NCI-H69 (cell line): ENCODE measurements at regions not wholly inside any gene's neighbourhood (a gene's known extent, or its start where the extent isn't known, plus 50 kb on each side); places are given as distances from the start of the nearest gene placed in this dataset.
"Not testable (repeated sequence)": the region's sequence is repeated elsewhere in the genome, so short reads cannot be mapped to it uniquely, and the experiment has no call there.

Source experiments
- DNase-seq: peaks from one replicate; lab custom pipeline; 2025; lab: John Stamatoyannopoulos, UW

DNA sequence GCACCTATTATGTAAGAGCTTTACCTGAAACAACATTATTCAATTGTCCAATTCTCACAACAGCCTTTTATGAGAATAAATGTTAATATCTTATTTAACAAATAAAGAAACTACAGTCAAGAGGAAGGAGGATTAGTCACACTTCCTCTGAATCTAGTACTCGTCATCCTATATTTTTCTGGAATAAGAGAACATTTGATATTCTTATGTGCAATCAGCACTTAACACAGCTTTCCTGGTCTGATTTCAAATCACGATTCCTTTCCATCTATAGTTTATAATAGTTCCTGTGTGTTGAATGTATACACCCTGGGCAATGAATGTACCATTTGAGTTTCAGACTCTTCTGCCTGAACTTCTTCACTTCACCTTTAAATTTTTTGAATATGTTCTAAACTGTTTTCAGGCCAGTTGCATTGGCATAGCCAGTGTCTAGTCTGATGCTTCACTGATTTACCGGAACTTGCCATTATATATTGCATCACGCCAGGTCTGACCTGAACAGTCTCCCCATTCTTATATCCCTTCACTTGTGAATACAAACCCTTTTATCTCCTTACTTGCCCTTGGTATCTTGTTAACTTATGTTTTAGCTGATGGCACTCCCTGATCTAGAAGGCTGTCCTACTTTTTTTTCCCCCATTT, 698.3 kb downstream of the MAT2B start:
- no peak for DNase-seq

DNA sequence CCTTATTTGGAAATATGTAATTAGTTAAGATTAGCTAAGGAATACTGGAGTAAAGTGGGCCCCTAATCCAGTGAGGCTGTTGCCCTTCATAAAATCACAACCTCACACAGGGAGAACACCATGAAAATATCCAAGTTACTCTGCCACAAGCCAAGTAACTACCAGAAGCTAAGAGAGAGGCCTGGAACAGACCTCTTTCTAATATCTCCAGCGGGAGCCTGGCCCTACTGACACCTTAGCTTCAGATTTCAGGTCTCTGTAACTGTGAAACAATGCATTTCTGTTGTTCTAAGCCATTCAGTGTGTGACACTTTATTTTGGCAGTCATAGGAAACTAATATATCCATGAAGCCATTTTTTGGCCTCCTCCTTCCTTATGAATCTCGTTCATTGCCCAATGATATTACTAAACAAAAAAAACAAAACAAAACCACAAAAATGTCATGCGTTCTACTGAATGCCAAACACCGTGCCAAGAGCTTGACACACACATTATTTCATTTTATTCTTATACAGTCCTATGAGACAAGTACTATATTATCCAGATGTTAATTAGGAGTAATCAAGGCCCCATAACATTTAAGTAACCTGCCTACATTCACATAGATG, 699.0 kb downstream of the MAT2B start:
- DNase-seq: no peak

GRCh38 chr5:164206196-164206595, 700.8 kb downstream of the MAT2B start:
- peak; percentile 73 for DNase-seq

DNA sequence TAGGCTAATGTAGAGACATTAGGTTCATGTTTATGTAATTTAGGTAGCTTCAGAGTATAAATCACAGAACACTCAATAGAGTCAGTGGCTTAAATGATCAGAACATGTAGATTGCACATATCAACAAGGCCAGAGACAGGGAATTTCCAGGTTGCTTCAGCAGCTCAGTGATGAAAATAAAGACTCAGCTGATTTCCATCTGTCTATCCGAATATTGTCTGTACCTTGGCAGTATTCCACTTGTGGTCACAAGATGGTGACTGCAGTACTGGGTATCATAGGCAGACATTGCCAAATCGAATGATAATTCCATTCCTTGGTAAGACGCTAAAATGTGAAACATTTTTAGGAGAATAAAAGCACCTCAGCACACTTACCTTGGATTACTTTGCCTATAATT, 702.2 kb downstream of the MAT2B start:
- peak; percentile 50 for DNase-seq

GRCh38 chr5:164210491-164210890, 705.1 kb downstream of the MAT2B start:
- DNase-seq: no peak

DNA sequence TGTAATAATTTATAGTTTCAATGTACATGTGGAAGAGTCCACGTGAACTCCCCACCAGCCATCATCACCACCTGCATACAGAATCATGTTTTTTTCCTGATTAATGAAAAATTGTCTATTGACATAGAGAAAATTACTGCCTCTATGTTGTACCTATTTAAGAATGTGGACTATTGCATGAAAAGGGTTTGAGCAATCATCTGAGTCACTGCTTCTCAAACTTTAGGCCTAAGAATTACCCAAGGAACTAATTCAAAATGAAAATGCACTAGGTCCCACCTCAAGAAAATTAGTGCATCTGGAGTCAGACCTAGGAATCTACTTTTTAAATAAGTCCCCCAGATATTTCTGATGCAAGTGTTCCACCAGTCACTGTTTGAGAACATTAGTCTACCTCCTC, 709.3 kb downstream of the MAT2B start:
- DNase-seq: no peak

- DNase-seq: no peak
These were observed 712.0 kb downstream of the MAT2B start for GRCh38 chr5:164217464-164217863.

- peak; percentile 83 for DNase-seq
These were observed 715.1 kb downstream of the MAT2B start for GRCh38 chr5:164220522-164220921.

- DNase-seq: no peak
These were observed 718.8 kb downstream of the MAT2B start for GRCh38 chr5:164224236-164224635.

DNA sequence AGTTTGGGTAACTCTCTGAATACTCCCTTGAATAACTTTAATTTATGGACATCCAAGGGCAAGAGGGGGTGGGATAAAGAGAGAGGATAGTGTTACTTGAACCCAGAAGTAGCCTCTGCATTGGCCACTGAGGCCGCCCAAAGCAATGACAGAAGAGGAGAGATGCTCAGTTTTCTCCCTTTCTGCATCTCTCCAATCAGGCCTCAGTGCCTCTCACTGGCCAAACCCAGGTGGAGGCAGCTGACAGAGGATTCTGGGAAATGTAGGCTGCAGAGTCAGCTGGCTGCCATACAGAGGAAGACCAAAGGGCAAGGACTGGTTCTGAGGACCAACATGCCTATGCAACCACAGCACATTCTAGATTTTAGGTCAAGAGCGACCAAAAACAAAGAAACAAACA, 719.4 kb downstream of the MAT2B start:
- no peak for DNase-seq

- DNase-seq: no peak
These were observed 724.9 kb downstream of the MAT2B start for GRCh38 chr5:164230341-164230740.

GRCh38 chr5:164233791-164234190, 728.4 kb downstream of the MAT2B start:
- peak; percentile 9 for DNase-seq

DNA sequence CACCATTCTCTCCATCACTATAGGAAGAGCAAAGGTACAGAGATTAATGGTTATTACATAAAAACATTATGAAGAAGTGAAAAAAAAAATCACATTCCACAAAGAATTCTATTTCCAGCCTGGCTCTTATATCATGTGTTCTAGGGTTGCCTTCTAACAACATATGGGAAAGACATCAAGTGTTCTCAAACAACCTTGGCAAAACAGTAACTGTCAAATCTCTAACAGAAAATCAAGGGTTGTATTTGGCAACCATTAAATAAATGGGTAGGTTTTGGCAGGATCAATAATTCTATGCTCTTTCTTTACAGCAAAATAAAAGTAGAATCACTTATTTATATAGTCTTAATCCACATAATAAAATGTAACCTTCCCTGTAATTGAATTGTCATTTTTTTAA, 728.9 kb downstream of the MAT2B start:
- DNase-seq: no peak

DNA sequence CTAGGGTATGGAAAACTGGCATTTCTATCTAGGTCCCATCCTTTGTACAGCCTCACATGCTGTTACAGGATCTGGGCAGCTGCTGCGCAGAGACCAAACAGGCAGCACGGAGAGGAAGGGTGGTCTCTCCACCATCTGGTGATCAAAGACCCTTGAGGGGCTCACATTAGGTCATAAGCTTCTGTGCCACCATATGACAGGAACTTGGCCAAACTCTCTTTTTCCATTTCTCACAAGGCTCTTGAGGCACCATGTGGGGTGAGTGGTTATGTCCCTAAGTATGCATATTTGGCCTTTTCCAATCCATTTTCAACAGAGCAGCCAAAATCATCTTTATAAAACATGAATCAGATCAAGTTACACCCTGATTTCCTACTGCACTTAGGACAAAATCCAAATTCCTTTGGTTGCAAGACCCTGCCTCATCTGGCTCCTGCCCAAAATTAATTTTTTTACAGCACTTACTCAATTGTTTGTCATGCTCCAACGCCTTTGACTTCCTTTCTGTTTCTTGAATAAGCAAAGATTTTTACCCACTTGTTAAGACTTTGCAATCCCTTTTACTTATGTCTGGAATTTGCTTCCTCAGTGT, 730.0 kb downstream of the MAT2B start:
- peak; percentile 26 for DNase-seq

GRCh38 chr5:164237486-164237885, 732.1 kb downstream of the MAT2B start:
- DNase-seq: no peak

GRCh38 chr5:164251781-164252180, 746.4 kb downstream of the MAT2B start:
- not testable (repeated sequence) for DNase-seq

DNA sequence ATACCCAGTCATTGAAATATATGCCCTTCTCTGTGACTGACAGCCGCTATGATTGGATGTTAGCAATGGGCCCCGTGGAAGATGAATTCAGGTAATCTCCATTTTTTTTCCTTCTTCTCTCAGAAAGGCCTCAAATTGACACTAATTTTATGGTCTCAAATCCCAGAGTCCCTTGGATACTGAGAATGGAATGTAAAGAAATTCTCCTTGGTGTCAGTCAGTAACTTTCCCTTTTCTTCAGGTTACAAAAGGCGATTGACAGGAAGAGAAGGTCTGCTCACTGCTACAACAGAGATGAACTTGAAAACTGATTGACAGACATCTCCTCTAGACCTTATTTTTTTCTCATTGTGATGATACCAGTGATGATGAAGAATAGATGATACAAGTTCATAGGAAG, 748.3 kb downstream of the MAT2B start:
- DNase-seq: no peak

GRCh38 chr5:164255598-164256213, 750.3 kb downstream of the MAT2B start:
- no peak for DNase-seq

GRCh38 chr5:164256351-164256750, 750.9 kb downstream of the MAT2B start:
- no peak for DNase-seq

DNA sequence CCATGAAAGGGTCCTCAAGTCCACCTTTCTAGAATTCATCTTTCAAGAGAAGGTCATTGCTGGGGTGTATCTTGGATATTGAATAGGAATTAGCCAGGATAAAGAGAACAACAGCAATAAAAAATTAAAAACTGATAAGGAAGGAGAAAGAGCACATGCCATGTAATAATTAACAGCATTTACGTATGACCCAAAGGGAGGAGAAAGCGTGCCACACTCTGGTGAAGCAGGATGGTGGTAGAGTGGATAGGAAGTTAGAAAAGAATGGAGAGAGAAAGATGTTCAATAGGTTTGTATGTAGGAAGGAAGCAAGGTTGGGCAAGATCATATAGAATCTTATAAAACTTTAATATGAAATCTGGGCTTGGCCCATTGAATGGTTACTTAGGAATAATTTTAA, 751.5 kb downstream of the MAT2B start:
- no peak for DNase-seq

DNA sequence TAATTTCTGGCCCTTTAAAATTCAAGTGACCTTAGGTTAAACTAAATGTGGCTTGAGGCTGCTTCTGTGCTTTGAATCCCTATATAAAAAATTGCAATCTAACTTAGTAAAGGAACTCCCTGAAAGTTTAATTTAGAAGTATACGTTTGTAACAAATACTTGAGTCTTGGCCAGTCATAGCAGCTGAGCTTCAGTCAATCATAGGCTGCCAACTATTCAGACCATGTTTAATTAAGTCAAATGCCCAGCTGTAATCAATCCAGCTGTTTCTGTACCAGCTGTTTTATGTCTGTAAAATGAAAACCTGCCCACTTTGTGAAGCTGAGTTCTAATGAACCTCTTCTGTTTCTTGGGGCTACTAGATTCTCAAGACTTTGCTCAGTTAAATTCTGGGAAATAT, 760.1 kb downstream of the MAT2B start:
- no peak for DNase-seq

DNA sequence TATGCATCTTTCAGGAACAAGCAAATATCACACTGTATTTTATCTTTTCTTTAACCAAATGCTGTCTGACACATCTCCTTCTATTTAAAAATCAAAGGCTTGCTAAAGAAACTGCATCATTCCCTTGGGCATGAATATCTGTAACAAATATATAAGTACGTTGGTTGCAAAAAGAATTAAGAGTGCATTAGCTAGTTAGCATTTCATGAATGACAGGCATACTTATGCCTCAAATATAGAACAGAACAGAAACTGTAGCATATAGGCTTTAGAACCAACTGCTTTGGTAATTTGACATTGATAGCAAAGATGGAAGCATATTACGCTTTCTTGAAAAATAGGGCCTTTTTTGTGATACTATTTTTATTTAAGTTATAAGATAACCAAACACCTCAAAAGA, 761.2 kb downstream of the MAT2B start:
- no peak for DNase-seq

GRCh38 chr5:164277720-164278119, 772.3 kb downstream of the MAT2B start:
- DNase-seq: no peak
